Fibroblast of lung (primary cell): ENCODE measurements at regions not wholly inside any gene's neighbourhood (a gene's known extent, or its start where the extent isn't known, plus 50 kb on each side); places are given as distances from the start of the nearest gene placed in this dataset.

ENCODE experiments used
- CTCF ChIP-seq, 2 donors: IDR thresholded peaks in 1 of 2; conservative IDR thresholded peaks in 1 of 2; 1 replicate in 1 of 2; 2 replicates in 1 of 2; pipeline ENCODE4 v1.5.1; 2011 to 2012; ENCODE audit warnings: low read length in 2 of 2, control low read depth in 1 of 2, inconsistent platforms in 1 of 2, low read depth in 1 of 2, mild to moderate bottlenecking in 1 of 2
- EZH2 ChIP-seq: IDR thresholded peaks from 2 replicates; pipeline ENCODE4 v1.5.1; 2012; ENCODE audit warnings: low read length, control low read depth, mild to moderate bottlenecking; ENCODE audit errors: missing control alignments

- peak in 1 of 2 donors; percentile 5 for TF ChIP-seq CTCF (conservative IDR thresholded peaks at IDR 0.05 in 1 of 2, IDR thresholded peaks at IDR 0.05 in 1 of 2; ENCODE audit: low read depth in 1 of 2, low read length in 2 of 2)
- no peak for TF ChIP-seq EZH2
Measured at GRCh38 chr1:64396817-64397216, 73.1 kb upstream of the CACHD1 start.
